ENCODE measurements at regions not wholly inside any gene's neighbourhood (a gene's known extent, or its start where the extent isn't known, plus 50 kb on each side); places are given as distances from the start of the nearest gene placed in this dataset.

GRCh38 chr14:62283837-62284236 is 521.6 kb downstream of the SNAPC1 start:
- TF ChIP-seq CTCF (IDR thresholded peaks at IDR 0.05) (no peak), POLR2A (IDR thresholded peaks at IDR 0.05) (no peak)

Measured in heart left ventricle (tissue), 13 donors.